HL-60/S4 (cell line): ENCODE measurements at regions not wholly inside any gene's neighbourhood (a gene's known extent, or its start where the extent isn't known, plus 50 kb on each side); places are given as distances from the start of the nearest gene placed in this dataset.
"Not testable (repeated sequence)": the region's sequence is repeated elsewhere in the genome, so short reads cannot be mapped to it uniquely, and the experiment has no call there.

Experiments used
- in situ Hi-C: fragments of 300-500 bp; cut with MboI; formaldehyde crosslinking; loops from 2 replicates; pipeline ENCODE4 v1.14.3; 2022; ENCODE audit warnings: low sequenced_read_pairs

DNA sequence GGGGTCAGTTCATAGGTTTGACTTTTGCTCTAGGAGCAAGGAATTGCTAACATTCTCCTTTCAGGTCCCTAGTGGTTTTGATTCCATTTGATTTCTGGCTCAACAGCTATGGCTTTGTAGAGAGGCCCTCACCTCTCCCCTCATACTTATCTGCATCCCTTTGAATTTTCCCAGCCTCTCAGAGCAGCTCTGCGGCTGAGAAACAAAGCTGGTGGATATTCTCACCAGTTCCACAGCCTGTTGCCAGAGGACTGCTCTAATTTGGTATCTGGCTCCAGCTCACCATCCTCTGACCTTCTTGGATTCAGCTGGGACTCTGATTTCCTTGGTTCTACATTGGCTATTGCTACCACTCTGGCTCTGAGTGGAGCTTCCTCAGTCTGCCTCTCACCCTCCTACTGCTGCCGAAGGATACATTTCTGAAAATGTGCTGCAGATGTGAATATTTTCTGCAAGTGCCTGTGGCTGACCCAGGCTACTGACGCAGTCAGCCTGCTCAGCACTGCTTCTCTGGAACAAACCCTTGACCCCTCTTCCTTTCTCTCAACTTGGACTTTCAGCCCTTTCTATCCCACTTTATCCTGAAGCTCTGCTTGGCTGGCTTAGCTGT is 110.9 kb upstream of the ENPEP start:
- in situ Hi-C loops = no loop called here

DNA sequence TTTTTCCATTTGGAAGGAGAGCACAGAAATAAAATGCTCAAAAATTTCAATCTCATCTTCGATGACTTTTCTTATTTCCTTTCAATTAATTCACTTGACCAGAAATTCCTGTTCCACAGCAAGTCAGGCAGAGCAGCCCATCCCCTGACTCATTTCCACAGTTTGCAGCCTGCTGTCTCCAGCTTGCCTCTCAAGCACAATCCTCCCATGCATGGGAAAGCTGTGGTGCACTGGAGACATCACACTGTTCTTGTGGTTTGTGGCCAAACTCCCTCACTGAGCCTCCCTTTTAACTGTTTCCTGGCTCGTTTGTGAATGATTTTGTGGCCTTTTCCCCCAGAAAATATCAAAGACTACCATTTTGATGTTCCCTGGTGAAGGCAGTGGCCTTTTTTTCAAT is 114.0 kb upstream of the ENPEP start:
- in situ Hi-C loops = no loop called here

DNA sequence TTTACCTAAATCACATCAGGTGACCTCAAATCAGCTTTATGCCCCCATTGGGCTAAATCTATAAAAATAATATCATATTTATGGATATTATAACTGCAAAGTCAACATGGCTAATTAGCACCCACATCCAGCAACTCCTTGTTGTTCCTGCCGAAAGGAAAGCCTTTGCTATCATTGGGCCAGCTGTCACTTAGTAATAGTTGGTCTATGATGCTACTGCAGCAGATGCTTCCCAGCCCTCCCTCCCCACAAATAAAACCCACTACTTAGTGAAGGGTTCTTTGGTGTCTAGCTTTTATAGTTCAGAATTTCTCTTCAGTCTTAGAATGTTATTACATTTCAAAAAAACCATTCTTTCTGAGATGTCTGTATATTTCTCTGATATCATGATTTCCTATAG is 116.9 kb upstream of the ENPEP start:
- in situ Hi-C loops = no loop called here

- in situ Hi-C loops = no loop called here
Measured at GRCh38 chr4:110357521-110357920, 118.4 kb upstream of the ENPEP start.

GRCh38 chr4:110354460-110354859 is 121.5 kb upstream of the ENPEP start:
- in situ Hi-C loops = no loop called here

GRCh38 chr4:110352670-110353442 is 123.1 kb upstream of the ENPEP start:
- in situ Hi-C loops = no loop called here

DNA sequence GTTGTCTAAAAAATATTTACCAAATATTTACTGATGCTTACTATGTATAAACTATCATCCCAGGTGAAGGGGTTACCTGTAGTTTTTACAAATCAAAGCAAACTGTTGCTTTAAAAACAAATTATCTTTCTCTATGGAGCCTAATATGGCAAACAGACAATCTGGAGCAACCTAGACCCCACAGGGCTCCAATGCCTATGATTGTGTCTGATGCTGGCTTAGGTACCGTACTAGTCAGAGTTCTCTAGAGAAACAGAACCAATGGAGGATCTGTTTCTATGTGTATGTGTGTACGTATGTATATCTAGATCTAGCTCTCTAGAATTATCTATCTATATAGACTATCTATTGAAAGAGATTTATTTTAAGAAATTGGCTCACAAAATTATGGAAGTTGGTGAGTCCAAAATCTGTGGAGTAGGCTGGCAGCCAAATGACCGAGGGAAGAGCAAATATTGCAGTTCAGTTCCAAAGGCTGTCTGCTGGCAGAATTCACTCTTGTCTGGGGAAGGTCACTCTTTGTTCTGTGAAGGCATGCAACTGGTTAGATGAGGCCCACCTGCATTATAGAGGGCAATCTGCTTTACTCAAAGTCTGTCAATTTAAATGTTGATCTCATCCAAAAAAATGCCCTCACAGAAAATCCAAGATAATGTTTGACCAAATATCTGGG is 127.1 kb upstream of the ENPEP start:
- in situ Hi-C loops = no loop called here

GRCh38 chr4:110347805-110348204 is 128.2 kb upstream of the ENPEP start:
- in situ Hi-C loops = no loop called here

- in situ Hi-C loops = no loop called here
Measured at GRCh38 chr4:110344165-110344564, 131.8 kb upstream of the ENPEP start.

DNA sequence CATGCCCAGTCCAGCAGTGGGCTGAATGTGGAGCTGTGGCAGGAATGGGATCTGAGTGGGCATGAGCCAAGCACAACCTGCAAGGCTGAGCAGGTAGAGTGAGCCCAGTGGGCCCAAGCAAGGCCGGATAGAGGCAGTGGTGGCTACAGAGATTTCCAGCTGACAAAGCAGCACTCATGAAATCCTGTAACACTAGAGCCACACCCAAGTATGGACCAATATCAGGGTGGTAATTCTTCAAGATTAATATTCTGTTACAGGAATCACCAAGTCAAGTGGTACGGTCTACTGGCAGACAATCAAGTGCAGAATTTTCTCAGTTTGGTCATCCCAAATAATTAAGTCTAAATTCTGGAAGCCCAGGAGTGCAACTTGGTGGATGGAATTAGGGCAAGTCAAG is 132.4 kb upstream of the ENPEP start:
- in situ Hi-C loops = no loop called here

DNA sequence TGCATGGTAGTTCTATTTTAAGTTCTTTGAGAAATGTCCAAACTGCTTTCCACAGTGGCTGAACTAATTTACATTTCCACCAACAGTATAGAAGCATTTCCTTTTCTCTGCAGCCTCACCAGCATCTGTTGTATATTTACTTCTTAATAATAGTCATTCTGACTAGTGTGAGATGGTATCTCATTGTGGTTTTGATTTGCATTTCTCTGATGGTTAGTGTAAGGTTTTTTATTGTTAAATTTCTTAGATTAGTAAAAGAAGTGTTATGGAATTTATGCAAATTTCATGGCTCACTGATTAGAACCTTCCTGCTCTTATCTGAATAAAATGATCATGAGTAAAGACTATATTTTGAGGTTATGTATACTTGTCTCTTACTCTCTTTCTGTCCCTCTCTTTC is 134.8 kb upstream of the ENPEP start:
- in situ Hi-C loops = not testable (repeated sequence)

GRCh38 chr4:110335399-110335798 is 137.0 kb upstream of the ELOVL6 start:
- in situ Hi-C loops = no loop called here

DNA sequence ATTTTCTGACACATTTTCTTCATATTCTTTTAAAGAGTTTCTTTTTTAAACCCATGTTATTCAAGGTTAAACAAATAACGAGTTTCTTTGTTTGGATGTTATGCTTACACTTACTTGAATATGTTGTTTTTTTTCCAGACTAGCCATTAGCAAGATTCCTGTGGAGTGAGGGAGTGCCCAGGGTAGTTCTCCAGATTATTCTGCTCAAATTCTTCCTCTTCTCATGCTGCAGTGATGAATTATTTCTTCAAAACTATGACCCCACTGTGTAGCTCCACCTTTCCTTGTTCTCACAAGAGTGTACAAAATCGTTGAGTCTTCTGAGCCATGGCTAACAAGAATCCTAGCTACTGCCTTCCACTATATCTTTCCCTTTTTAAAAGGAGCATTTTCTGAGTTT is 134.1 kb upstream of the ELOVL6 start:
- in situ Hi-C loops = no loop called here

- in situ Hi-C loops = not testable (repeated sequence)
Measured at GRCh38 chr4:110326426-110326825, 128.0 kb upstream of the ELOVL6 start.

DNA sequence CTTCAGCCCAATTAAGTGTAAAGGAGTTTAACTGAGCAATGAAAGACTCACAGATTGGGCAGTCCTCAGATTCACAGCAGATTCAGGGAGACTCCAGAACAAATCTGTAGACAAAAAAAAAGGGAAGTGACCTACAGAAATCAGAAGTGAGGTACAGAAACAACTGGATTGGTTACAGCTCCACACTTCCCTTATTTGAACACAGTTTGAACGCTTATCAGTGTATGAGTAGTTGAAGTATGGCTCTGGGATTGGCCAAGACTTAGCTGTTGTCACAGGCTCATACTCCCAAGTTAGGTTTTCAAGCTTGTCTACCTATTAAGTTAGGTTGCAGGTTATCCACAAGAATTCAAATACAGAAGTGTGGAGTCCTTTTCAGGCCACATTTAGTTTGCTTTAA is 112.4 kb upstream of the ELOVL6 start:
- in situ Hi-C loops = loop anchor here (25.0 kb wide), 1 partner anchor 202 kb away; no protein-coding TSS in a partner anchor

GRCh38 chr4:110309675-110310074 is 111.3 kb upstream of the ELOVL6 start:
- in situ Hi-C loops = loop anchor here (25.0 kb wide), 1 partner anchor 203 kb away; no protein-coding TSS in a partner anchor

- in situ Hi-C loops = loop anchor here (25.0 kb wide), 1 partner anchor 206 kb away; no protein-coding TSS in a partner anchor
Measured at GRCh38 chr4:110306303-110306702, 107.9 kb upstream of the ELOVL6 start.

- in situ Hi-C loops = loop anchor here (25.0 kb wide), 1 partner anchor 207 kb away; no protein-coding TSS in a partner anchor
Measured at GRCh38 chr4:110305455-110305854, 107.0 kb upstream of the ELOVL6 start.

DNA sequence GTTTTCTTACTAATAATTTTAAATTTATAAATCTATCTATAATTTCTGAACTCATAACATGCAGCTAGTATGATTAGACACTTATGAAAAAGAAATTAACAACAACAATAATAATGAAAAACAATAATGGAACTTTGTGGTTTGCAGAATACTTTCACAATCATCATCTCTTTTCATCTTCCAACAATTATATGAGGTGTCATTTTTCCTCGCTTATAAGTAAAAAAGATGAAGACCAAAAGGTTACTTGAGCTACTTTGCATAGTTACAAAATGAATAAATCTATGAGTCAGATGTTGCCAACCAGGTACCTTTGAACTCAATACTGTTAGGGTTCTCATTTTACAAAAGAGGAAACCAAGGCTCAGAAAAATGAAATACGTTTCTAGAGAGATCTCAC is 98.5 kb upstream of the ELOVL6 start:
- in situ Hi-C loops = no loop called here

GRCh38 chr4:110294165-110294564 is 95.8 kb upstream of the ELOVL6 start:
- in situ Hi-C loops = no loop called here

GRCh38 chr4:110292994-110293744 is 94.8 kb upstream of the ELOVL6 start:
- in situ Hi-C loops = no loop called here
